GM12878 (cell line): ENCODE measurements at regions not wholly inside any gene's neighbourhood (a gene's known extent, or its start where the extent isn't known, plus 50 kb on each side); places are given as distances from the start of the nearest gene placed in this dataset.

Experiments
- ATAC-seq: fragments of 200-7000 bp; cut with Tn5 transposase; 3 replicates; pipeline ENCODE4 v1.9.1; 2020; ENCODE audit warnings: mild to moderate bottlenecking, moderate library complexity
- BruUV-seq: library from RNA; stranded (reverse); fragments of 400-500 nt; replicated peaks from 2 replicates; lab custom pipeline; 2021; lab: Mats Ljungman, UMichigan
- CTCF ChIA-PET: fragments of 300-600 bp; sonication (Branson Sonifier 250); formaldehyde crosslinking; extraction: SDS; loops from one replicate; lab custom pipeline; 2021; ENCODE audit warnings: inconsistent platforms; lab: Yijun Ruan, JAX
- POLR2A ChIA-PET: fragments of 350-600 bp; formaldehyde crosslinking; extraction: SDS; loops from one replicate; lab custom pipeline; 2021; ENCODE audit warnings: inconsistent platforms; lab: Charles Lee
- RAD21 ChIA-PET: fragments of 300-600 bp; sonication (Branson Sonifier 250); formaldehyde crosslinking; loops from one replicate; lab custom pipeline; 2023; ENCODE audit warnings: antibody characterized with exemption; ENCODE audit not compliant: unreplicated experiment; lab: Charles Lee
- SMC1A ChIA-PET: fragments of 300-600 bp; sonication (Branson Sonifier 250); formaldehyde crosslinking; loops from one replicate; lab custom pipeline; 2023; ENCODE audit not compliant: unreplicated experiment, uncharacterized antibody; lab: Charles Lee
- DNase-seq: peaks from one replicate; pipeline ENCODE4 v3.0.0-alpha.2; 2011; ENCODE audit warnings: low read depth, low spot score
- FAIRE-seq: peaks from 3 replicates; lab custom pipeline; 2011; peaks lifted over from hg19 to GRCh38; lab: Jason Lieb, UNC
- H2AFZ ChIP-seq: 2 replicates; pipeline ENCODE4 v1.6.0; 2011; ENCODE audit warnings: low read depth, low read length, control low read depth; ENCODE audit not compliant: control insufficient read depth
- H3K27ac ChIP-seq: 2 replicates; pipeline ENCODE4 v1.5.1; 2011; ENCODE audit warnings: control low read depth; ENCODE audit not compliant: control insufficient read depth, insufficient read depth
- H3K27me3 ChIP-seq, 2 experiments: replicated peaks in 1 of 2; 2 replicates each; pipeline versions ENCODE4 v1.6.0 to v1.6.1; 2011; ENCODE audit warnings: low read length in 1 of 2; ENCODE audit not compliant: control insufficient read depth in 2 of 2, insufficient read depth in 2 of 2
- H3K36me3 ChIP-seq, 2 experiments: 2 replicates each; pipeline ENCODE4 v1.5.1; 2011; ENCODE audit warnings: low read length in 1 of 2; ENCODE audit not compliant: control insufficient read depth in 2 of 2, insufficient read depth in 2 of 2
- H3K4me1 ChIP-seq: 2 replicates; pipeline ENCODE4 v1.6.1; 2011; ENCODE audit warnings: mild to moderate bottlenecking, low read length, moderate library complexity, mixed read lengths; ENCODE audit not compliant: control insufficient read depth, insufficient read depth
- H3K4me2 ChIP-seq: 2 replicates; pipeline ENCODE4 v1.6.0; 2011; ENCODE audit warnings: control low read depth; ENCODE audit not compliant: control insufficient read depth, insufficient read depth
- H3K4me3 ChIP-seq: fragments of 200-600 bp; sonication (generic); 2 replicates; pipeline ENCODE4 v1.5.1; 2016
- H3K79me2 ChIP-seq: 2 replicates; pipeline ENCODE4 v1.6.0; 2011; ENCODE audit warnings: low read length; ENCODE audit not compliant: control insufficient read depth, insufficient read depth
- H3K9ac ChIP-seq: 2 replicates; pipeline ENCODE4 v1.8.0; 2011; ENCODE audit warnings: low read length, control low read depth, mixed read lengths; ENCODE audit not compliant: control insufficient read depth, insufficient read depth
- H3K9me3 ChIP-seq: replicated peaks from 3 replicates; pipeline ENCODE4 v1.5.1; 2011; ENCODE audit warnings: mild to moderate bottlenecking, low read length; ENCODE audit not compliant: control insufficient read depth, insufficient read depth
- H4K20me1 ChIP-seq: 2 replicates; pipeline ENCODE4 v1.6.0; 2011; ENCODE audit not compliant: control insufficient read depth, insufficient read depth
- ETV6 ChIP-seq, 2 experiments: fragments of 450-650 bp in 1 of 2; IDR thresholded peaks in 1 of 2; conservative IDR thresholded peaks in 1 of 2; 2 replicates each; pipeline ENCODE4 v1.6.1; 2014; ENCODE audit warnings: antibody characterized with exemption in 1 of 2, borderline replicate concordance in 1 of 2, low read depth in 1 of 2, mild to moderate bottlenecking in 1 of 2, moderate library complexity in 1 of 2
- MYB ChIP-seq: fragments of 150-350 bp; IDR thresholded peaks from 2 replicates; pipeline ENCODE4 v1.6.1; 2014; ENCODE audit warnings: mild to moderate bottlenecking, low read depth, low read length, borderline replicate concordance
- NFYB ChIP-seq: IDR thresholded peaks from 2 replicates; pipeline ENCODE4 v1.6.1; 2011; ENCODE audit warnings: low read depth, mild to moderate bottlenecking, low read length, improper control_type of control experiment, moderate library complexity; ENCODE audit not compliant: insufficient read depth
- POLR2A ChIP-seq: IDR thresholded peaks from 2 replicates; pipeline ENCODE4 v1.6.1; 2011; ENCODE audit warnings: low read depth, mild to moderate bottlenecking, low read length
- POU2F2 ChIP-seq: IDR thresholded peaks from 3 replicates; pipeline ENCODE4 v1.6.1; 2011; ENCODE audit warnings: low read depth, mild to moderate bottlenecking, low read length, borderline replicate concordance
- SREBF1 ChIP-seq: IDR thresholded peaks from 2 replicates; pipeline ENCODE4 v1.6.1; 2012; ENCODE audit warnings: mild to moderate bottlenecking, low read length
- TAF1 ChIP-seq: IDR thresholded peaks from 2 replicates; pipeline ENCODE4 v1.6.1; 2011; ENCODE audit warnings: mild to moderate bottlenecking, low read depth, low read length, borderline replicate concordance
- YBX1 ChIP-seq: fragments of 450-650 bp; IDR thresholded peaks from 2 replicates; pipeline ENCODE4 v1.6.1; 2016; ENCODE audit warnings: antibody characterized with exemption
- ZSCAN29 ChIP-seq: fragments of 450-650 bp; IDR thresholded peaks from 2 replicates; pipeline ENCODE4 v1.6.1; 2017; ENCODE audit warnings: mild to moderate bottlenecking, moderate library complexity
- WGBS: methylation state at CpG from one replicate; pipeline ENCODE4 v1.1.6; 2016; ENCODE audit warnings: low lambda C conversion rate; ENCODE audit not compliant: insufficient replicate concordance, insufficient coverage; ENCODE audit errors: missing lambda C conversion rate; 5-methylcytosine and 5-hydroxymethylcytosine counted together
- in situ Hi-C: fragments of 300-500 bp; cut with MboI; formaldehyde crosslinking; loops from 9 replicates; pipeline ENCODE4 v1.14.3; 2018; ENCODE audit warnings: mixed read lengths
- intact Hi-C: fragments of 100-400 bp; cut with micrococcal nuclease; formaldehyde crosslinking; loops from one replicate; pipeline ENCODE4 v1.14.2; 2022; ENCODE audit not compliant: unreplicated experiment
- TF ChIP-seq, protein P1 (sequence below): fragments of 150-350 bp; IDR thresholded peaks from 2 replicates; pipeline ENCODE4 v1.6.1; 2016; ENCODE audit warnings: low read depth, low read length
- TF ChIP-seq, protein P2 (sequence below): IDR thresholded peaks from 2 replicates; pipeline ENCODE4 v1.6.1; 2012; ENCODE audit warnings: mild to moderate bottlenecking, low read depth, low read length

DNA sequence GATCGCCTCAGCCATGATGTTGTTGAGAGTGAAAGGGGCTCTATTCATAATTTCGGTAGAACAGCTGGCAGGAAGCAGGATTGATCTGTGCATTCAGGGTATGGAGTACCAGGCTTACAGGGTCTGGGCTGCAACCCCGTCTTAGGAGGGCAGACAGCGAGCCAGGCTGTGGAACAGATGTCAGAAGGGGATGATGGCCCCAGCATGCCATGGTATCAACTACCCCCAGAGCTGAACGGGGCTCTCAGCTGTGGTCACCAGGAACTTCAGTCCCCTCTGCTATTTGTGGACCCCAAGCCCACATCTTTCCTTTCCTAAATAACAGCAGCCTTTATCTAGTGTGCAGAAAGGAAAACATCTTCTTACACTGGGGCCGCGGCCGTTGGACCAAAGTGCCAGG, 422.2 kb upstream of the SALL3 start:
- WGBS, result 59% methylated on average over 8 of the region's 8 CpGs
- H3K79me2 ChIP-seq, result no peaks in the 10 kb centered on the region
- H3K36me3 ChIP-seq, result no peaks in the 10 kb centered on the region
- TF ChIP-seq POLR2A (no peak), TAF1 (no peak), ETV6 (conservative IDR thresholded peaks at IDR 0.05 in 1 of 2, IDR thresholded peaks at IDR 0.05 in 1 of 2; ENCODE audit: borderline replicate concordance in 1 of 2, low read depth in 1 of 2) (no peak)
- FAIRE-seq (no peak), ATAC-seq (no peak), DNase-seq (no peak)
- ChIA-PET POLR2A (no interaction called here), CTCF (no interaction called here), SMC1A (no interaction called here), RAD21 (no interaction called here)
- BruUV-seq, result no TSS peak
- H3K4me1 ChIP-seq, result no peaks in the 10 kb centered on the region
- H3K9ac ChIP-seq, result no peak overlapping the region
- intact Hi-C loops (no loop called here), in situ Hi-C loops (no loop called here)
- H2AFZ ChIP-seq, result no peak overlapping the region
- H4K20me1 ChIP-seq, result no peaks in the 10 kb centered on the region
- no peak overlapping the region for H3K27ac ChIP-seq
- H3K27me3 ChIP-seq, result no peaks in the 10 kb centered on the region
- no peak overlapping the region for H3K4me2 ChIP-seq
- no peak overlapping the region for H3K4me3 ChIP-seq
- no peaks in the 10 kb centered on the region; the same call in 2 of the 3 replicates for H3K9me3 ChIP-seq

DNA sequence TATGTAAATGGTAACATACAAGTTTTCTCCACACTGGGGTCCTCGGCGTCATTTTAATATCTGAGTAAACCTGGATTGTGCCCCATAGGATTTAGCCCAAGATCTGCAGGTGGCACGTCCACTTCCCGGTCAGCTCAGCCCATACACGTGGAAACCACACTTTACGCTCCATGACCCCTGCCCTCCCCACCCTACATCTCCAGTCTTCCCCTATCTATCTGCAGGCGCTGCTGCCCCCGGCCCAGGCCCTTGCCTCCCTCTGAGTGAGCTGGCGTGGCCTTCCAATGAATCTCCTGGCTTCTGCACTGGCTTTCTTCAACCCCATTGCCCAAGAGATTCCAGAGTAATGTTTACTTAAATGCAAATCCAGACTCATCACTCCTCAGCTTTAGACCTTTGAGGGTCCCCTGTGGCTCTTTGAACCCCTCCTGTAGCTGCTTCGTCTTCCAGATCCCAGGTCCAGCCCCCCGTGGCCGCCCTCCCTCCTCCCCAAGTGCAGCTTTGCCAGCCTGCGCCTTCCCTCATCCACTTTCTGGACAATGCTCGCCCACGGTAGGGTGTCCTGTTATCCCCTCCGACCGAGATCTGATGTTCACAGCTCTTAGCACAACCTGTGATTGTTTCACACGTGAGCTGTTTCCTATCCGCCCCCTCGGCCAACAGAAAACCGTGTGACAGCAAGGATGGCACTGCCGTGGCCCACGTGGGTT, 421.4 kb upstream of the SALL3 start:
- RAD21 ChIA-PET, result no interaction called here
- no TSS peak for BruUV-seq
- no peak for TF ChIP-seq POU2F2
- TF ChIP-seq MYB, result no peak
- no peak for TF ChIP-seq SREBF1
- TF ChIP-seq, protein P1, sequence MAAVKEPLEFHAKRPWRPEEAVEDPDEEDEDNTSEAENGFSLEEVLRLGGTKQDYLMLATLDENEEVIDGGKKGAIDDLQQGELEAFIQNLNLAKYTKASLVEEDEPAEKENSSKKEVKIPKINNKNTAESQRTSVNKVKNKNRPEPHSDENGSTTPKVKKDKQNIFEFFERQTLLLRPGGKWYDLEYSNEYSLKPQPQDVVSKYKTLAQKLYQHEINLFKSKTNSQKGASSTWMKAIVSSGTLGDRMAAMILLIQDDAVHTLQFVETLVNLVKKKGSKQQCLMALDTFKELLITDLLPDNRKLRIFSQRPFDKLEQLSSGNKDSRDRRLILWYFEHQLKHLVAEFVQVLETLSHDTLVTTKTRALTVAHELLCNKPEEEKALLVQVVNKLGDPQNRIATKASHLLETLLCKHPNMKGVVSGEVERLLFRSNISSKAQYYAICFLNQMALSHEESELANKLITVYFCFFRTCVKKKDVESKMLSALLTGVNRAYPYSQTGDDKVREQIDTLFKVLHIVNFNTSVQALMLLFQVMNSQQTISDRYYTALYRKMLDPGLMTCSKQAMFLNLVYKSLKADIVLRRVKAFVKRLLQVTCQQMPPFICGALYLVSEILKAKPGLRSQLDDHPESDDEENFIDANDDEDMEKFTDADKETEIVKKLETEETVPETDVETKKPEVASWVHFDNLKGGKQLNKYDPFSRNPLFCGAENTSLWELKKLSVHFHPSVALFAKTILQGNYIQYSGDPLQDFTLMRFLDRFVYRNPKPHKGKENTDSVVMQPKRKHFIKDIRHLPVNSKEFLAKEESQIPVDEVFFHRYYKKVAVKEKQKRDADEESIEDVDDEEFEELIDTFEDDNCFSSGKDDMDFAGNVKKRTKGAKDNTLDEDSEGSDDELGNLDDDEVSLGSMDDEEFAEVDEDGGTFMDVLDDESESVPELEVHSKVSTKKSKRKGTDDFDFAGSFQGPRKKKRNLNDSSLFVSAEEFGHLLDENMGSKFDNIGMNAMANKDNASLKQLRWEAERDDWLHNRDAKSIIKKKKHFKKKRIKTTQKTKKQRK, result no peak
- TF ChIP-seq ZSCAN29, result no peak
- TF ChIP-seq YBX1, result no peak
- TF ChIP-seq, protein P2, sequence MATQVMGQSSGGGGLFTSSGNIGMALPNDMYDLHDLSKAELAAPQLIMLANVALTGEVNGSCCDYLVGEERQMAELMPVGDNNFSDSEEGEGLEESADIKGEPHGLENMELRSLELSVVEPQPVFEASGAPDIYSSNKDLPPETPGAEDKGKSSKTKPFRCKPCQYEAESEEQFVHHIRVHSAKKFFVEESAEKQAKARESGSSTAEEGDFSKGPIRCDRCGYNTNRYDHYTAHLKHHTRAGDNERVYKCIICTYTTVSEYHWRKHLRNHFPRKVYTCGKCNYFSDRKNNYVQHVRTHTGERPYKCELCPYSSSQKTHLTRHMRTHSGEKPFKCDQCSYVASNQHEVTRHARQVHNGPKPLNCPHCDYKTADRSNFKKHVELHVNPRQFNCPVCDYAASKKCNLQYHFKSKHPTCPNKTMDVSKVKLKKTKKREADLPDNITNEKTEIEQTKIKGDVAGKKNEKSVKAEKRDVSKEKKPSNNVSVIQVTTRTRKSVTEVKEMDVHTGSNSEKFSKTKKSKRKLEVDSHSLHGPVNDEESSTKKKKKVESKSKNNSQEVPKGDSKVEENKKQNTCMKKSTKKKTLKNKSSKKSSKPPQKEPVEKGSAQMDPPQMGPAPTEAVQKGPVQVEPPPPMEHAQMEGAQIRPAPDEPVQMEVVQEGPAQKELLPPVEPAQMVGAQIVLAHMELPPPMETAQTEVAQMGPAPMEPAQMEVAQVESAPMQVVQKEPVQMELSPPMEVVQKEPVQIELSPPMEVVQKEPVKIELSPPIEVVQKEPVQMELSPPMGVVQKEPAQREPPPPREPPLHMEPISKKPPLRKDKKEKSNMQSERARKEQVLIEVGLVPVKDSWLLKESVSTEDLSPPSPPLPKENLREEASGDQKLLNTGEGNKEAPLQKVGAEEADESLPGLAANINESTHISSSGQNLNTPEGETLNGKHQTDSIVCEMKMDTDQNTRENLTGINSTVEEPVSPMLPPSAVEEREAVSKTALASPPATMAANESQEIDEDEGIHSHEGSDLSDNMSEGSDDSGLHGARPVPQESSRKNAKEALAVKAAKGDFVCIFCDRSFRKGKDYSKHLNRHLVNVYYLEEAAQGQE, result no peak
- TF ChIP-seq NFYB, result no peak

More for the DNA sequence above, 421.4 kb upstream of the SALL3 start:
- ChIA-PET CTCF (no interaction called here), SMC1A (no interaction called here), POLR2A (no interaction called here)
- intact Hi-C loops (no loop called here), in situ Hi-C loops (no loop called here)
- Histone ChIP-seq H3K4me3 (no peak overlapping the region), H3K9me3 (no peaks in the 10 kb centered on the region; the same call in 2 of the 3 replicates), H3K4me2 (no peak overlapping the region), H3K79me2 (no peaks in the 10 kb centered on the region), H4K20me1 (no peaks in the 10 kb centered on the region), H3K27ac (no peak overlapping the region), H3K9ac (no peak overlapping the region), H3K4me1 (no peaks in the 10 kb centered on the region), H3K36me3 (no peaks in the 10 kb centered on the region), H2AFZ (no peak overlapping the region), H3K27me3 (no peaks in the 10 kb centered on the region)
- ATAC-seq (no peak), FAIRE-seq (no peak), DNase-seq (no peak)
- WGBS, result 58% methylated on average over 23 of the region's 23 CpGs
